ENCODE measurements at regions not wholly inside any gene's neighbourhood (a gene's known extent, or its start where the extent isn't known, plus 50 kb on each side); places are given as distances from the start of the nearest gene placed in this dataset.

DNA sequence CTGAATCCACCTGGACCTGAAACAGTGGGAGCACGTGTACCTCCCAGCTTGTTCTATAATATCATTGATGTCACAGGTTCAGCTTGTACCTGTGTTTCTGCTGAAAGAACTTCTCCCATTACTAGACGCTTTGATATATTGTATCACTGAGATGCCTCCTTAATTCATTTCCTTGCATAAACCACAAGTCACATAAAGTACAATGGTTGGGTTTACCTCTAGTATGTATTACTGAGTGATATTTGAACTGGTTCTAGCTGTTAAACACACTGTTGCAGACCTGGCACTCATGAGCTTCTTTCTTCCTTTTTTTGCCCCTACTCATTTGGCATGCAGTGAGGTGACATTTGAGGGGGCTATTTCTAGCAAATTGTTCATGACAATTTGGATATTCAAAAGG lies 106.6 kb upstream of the KLF14 start:
- TF ChIP-seq, protein P1, sequence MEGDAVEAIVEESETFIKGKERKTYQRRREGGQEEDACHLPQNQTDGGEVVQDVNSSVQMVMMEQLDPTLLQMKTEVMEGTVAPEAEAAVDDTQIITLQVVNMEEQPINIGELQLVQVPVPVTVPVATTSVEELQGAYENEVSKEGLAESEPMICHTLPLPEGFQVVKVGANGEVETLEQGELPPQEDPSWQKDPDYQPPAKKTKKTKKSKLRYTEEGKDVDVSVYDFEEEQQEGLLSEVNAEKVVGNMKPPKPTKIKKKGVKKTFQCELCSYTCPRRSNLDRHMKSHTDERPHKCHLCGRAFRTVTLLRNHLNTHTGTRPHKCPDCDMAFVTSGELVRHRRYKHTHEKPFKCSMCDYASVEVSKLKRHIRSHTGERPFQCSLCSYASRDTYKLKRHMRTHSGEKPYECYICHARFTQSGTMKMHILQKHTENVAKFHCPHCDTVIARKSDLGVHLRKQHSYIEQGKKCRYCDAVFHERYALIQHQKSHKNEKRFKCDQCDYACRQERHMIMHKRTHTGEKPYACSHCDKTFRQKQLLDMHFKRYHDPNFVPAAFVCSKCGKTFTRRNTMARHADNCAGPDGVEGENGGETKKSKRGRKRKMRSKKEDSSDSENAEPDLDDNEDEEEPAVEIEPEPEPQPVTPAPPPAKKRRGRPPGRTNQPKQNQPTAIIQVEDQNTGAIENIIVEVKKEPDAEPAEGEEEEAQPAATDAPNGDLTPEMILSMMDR (optimal IDR thresholded peaks at IDR 0.05 in 1 of 3, IDR thresholded peaks at IDR 0.05 in 1 of 3, conservative IDR thresholded peaks at IDR 0.05 in 1 of 3; ENCODE audit: extremely low read depth in 1 of 3, insufficient read depth in 2 of 3, low read length in 3 of 3), result no peak
- no peak for TF ChIP-seq EZH2 (IDR thresholded peaks at IDR 0.05; ENCODE audit: low read length)
- H3K4me2 ChIP-seq (ENCODE audit: control insufficient read depth, extremely low read depth, insufficient read depth, low read depth, low read length), result no peak overlapping the region
- no peak overlapping the region for H3K9ac ChIP-seq (ENCODE audit: control insufficient read depth, extremely low read depth, insufficient read depth, low read length)
- H3K36me3 ChIP-seq (ENCODE audit: control insufficient read depth in 2 of 2, extremely low read depth in 1 of 2, insufficient read depth in 2 of 2, low read length in 2 of 2), result no peaks in the 10 kb centered on the region
- no peaks in the 10 kb centered on the region for H4K20me1 ChIP-seq (ENCODE audit: control insufficient read depth, extremely low read depth, insufficient read depth, low read length)
- H2AFZ ChIP-seq (ENCODE audit: control insufficient read depth, low read length), result no peak overlapping the region
- peaks cover 41% of the 10 kb centered on the region for H3K4me1 ChIP-seq (ENCODE audit: control insufficient read depth, extremely low read depth, insufficient read depth, low read length)
- no peaks in the 10 kb centered on the region for H3K9me1 ChIP-seq (ENCODE audit: control insufficient read depth, extremely low read depth, insufficient read depth, low read length)
- H3K27me3 ChIP-seq (ENCODE audit: control insufficient read depth, extremely low read depth, insufficient read depth, low read length), result no peaks in the 10 kb centered on the region
- no peaks in the 10 kb centered on the region for H3K79me2 ChIP-seq (ENCODE audit: control insufficient read depth, insufficient read depth, low read length)
- no peak overlapping the region for H3K27ac ChIP-seq (ENCODE audit: control insufficient read depth, insufficient read depth, low read length)
- H3K4me3 ChIP-seq (ENCODE audit: control insufficient read depth in 2 of 3, extremely low read depth in 1 of 3, insufficient read depth in 2 of 3, low read depth in 1 of 3, low read length in 3 of 3), result no peak overlapping the region
- dilution Hi-C loops (cut with MboI; ENCODE audit: extremely low pct_ligation_motif_present, low sequenced_read_pairs), result no loop called here
- FAIRE-seq, result no peak
- no peaks in the 10 kb centered on the region for H3K9me3 ChIP-seq (ENCODE audit: control insufficient read depth, low read depth, low read length)
- DNase-seq (ENCODE audit: low read depth, low spot score), result no peak

GRCh38 chr7:130841416-130841815 lies 107.4 kb upstream of the KLF14 start:
- no peaks in the 10 kb centered on the region for H4K20me1 ChIP-seq (ENCODE audit: control insufficient read depth, extremely low read depth, insufficient read depth, low read length)
- no peak overlapping the region for H3K9ac ChIP-seq (ENCODE audit: control insufficient read depth, extremely low read depth, insufficient read depth, low read length)
- H3K36me3 ChIP-seq (ENCODE audit: control insufficient read depth in 2 of 2, extremely low read depth in 1 of 2, insufficient read depth in 2 of 2, low read length in 2 of 2), result no peaks in the 10 kb centered on the region
- no peak for TF ChIP-seq EZH2 (IDR thresholded peaks at IDR 0.05; ENCODE audit: low read length)
- TF ChIP-seq, protein P1 (optimal IDR thresholded peaks at IDR 0.05 in 1 of 3, IDR thresholded peaks at IDR 0.05 in 1 of 3, conservative IDR thresholded peaks at IDR 0.05 in 1 of 3; ENCODE audit: extremely low read depth in 1 of 3, insufficient read depth in 2 of 3, low read length in 3 of 3), result no peak
- no peak for FAIRE-seq
- H3K9me1 ChIP-seq (ENCODE audit: control insufficient read depth, extremely low read depth, insufficient read depth, low read length), result no peaks in the 10 kb centered on the region
- no peak overlapping the region for H3K4me3 ChIP-seq (ENCODE audit: control insufficient read depth in 2 of 3, extremely low read depth in 1 of 3, insufficient read depth in 2 of 3, low read depth in 1 of 3, low read length in 3 of 3)
- no peaks in the 10 kb centered on the region for H3K27me3 ChIP-seq (ENCODE audit: control insufficient read depth, extremely low read depth, insufficient read depth, low read length)
- peaks cover 48% of the 10 kb centered on the region for H3K4me1 ChIP-seq (ENCODE audit: control insufficient read depth, extremely low read depth, insufficient read depth, low read length)
- H3K9me3 ChIP-seq (ENCODE audit: control insufficient read depth, low read depth, low read length), result no peaks in the 10 kb centered on the region
- H3K27ac ChIP-seq (ENCODE audit: control insufficient read depth, insufficient read depth, low read length), result no peak overlapping the region
- H3K79me2 ChIP-seq (ENCODE audit: control insufficient read depth, insufficient read depth, low read length), result no peaks in the 10 kb centered on the region
- no peak for DNase-seq (ENCODE audit: low read depth, low spot score)
- H3K4me2 ChIP-seq (ENCODE audit: control insufficient read depth, extremely low read depth, insufficient read depth, low read depth, low read length), result no peak overlapping the region
- H2AFZ ChIP-seq (ENCODE audit: control insufficient read depth, low read length), result no peak overlapping the region
- dilution Hi-C loops (cut with MboI; ENCODE audit: extremely low pct_ligation_motif_present, low sequenced_read_pairs), result no loop called here

Measured in keratinocyte (primary cell).